ENCODE measurements at regions not wholly inside any gene's neighbourhood (a gene's known extent, or its start where the extent isn't known, plus 50 kb on each side); places are given as distances from the start of the nearest gene placed in this dataset.
A peak's percentile ranks its signal among the peaks of the same experiment; 100 is the strongest.

DNA sequence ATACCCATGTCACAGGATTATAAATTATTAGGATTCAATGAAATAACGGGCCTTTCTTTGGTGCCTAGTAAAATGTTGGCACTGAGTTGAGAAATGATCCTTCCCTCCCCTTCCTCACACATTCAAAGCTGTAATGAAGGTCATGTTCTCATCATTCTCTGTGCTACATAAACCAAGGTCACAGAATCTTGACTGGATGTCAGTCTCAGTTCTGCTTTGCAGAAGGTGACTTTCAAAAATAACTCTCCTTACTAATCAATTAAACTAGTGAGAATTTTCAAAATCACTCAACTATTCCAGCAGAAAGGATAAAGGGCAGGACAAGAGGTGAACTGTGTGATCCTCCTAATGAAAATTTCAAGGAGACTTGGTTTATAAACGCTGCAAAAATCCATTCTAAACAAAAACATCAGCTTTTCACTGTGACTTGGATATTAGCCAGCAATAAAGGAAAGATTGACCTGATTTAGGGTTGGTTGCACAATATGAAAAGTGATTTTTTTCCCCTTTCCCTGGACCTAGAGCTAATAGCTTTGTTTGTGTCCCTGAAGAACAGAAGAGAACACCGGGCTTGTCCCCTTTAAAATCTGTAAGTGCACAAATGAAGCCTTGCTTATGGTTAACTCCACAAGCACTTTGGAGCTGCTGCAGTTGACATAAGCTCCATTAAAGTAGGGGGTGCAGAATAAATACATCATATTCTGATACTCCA, 120.1 kb downstream of the SEC16B start:
- Histone ChIP-seq H3K27me3 (ENCODE audit: insufficient read depth, low read depth, low read length) (no peaks in the 10 kb centered on the region), H3K9me2 (ENCODE audit: insufficient read depth, low read length) (no peaks in the 10 kb centered on the region), H3K9ac (ENCODE audit: low read length) (no peak overlapping the region), H3K27ac (ENCODE audit: low read length) (peak overlapping the region; percentile 50), H3K9me3 (ENCODE audit: low read length) (no peaks in the 10 kb centered on the region), H2AFZ (ENCODE audit: low read depth, low read length) (no peak overlapping the region), H3K4me3 (ENCODE audit: low read length) (peak overlapping the region; percentile 17), H3F3A (ENCODE audit: insufficient read depth, low read length, poor library complexity, severe bottlenecking) (no peaks in the 10 kb centered on the region), H3K4me2 (ENCODE audit: low read length) (no peak overlapping the region), H3K79me2 (replicated peaks; ENCODE audit: insufficient read depth, low read length) (no peaks in the 10 kb centered on the region), H4K20me1 (ENCODE audit: insufficient read depth) (no peaks in the 10 kb centered on the region), H3K36me3 (ENCODE audit: insufficient read depth, low read length) (no peaks in the 10 kb centered on the region)
- no peak for TF ChIP-seq SMC3 (conservative IDR thresholded peaks at IDR 0.05; ENCODE audit: poor library complexity)
- TF ChIP-seq MXI1 (conservative IDR thresholded peaks at IDR 0.05; ENCODE audit: poor library complexity, severe bottlenecking): no peak
- TF ChIP-seq RAD21 (conservative IDR thresholded peaks at IDR 0.05): no peak
- TF ChIP-seq, protein P1, sequence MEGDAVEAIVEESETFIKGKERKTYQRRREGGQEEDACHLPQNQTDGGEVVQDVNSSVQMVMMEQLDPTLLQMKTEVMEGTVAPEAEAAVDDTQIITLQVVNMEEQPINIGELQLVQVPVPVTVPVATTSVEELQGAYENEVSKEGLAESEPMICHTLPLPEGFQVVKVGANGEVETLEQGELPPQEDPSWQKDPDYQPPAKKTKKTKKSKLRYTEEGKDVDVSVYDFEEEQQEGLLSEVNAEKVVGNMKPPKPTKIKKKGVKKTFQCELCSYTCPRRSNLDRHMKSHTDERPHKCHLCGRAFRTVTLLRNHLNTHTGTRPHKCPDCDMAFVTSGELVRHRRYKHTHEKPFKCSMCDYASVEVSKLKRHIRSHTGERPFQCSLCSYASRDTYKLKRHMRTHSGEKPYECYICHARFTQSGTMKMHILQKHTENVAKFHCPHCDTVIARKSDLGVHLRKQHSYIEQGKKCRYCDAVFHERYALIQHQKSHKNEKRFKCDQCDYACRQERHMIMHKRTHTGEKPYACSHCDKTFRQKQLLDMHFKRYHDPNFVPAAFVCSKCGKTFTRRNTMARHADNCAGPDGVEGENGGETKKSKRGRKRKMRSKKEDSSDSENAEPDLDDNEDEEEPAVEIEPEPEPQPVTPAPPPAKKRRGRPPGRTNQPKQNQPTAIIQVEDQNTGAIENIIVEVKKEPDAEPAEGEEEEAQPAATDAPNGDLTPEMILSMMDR (IDR thresholded peaks at IDR 0.05; ENCODE audit: poor library complexity, severe bottlenecking): no peak
- TF ChIP-seq POLR2AphosphoS5 (IDR thresholded peaks at IDR 0.05): no peak
- no peak for TF ChIP-seq EZH2 (IDR thresholded peaks at IDR 0.05; ENCODE audit: borderline replicate concordance, insufficient read depth, low read length, poor library complexity, severe bottlenecking)
- no peak for TF ChIP-seq TAF1 (IDR thresholded peaks at IDR 0.05; ENCODE audit: low read depth)
- no peak for TF ChIP-seq REST (IDR thresholded peaks at IDR 0.05; ENCODE audit: borderline replicate concordance)
- no peak for TF ChIP-seq EP300 (conservative IDR thresholded peaks at IDR 0.05; ENCODE audit: poor library complexity, severe bottlenecking)

DNA sequence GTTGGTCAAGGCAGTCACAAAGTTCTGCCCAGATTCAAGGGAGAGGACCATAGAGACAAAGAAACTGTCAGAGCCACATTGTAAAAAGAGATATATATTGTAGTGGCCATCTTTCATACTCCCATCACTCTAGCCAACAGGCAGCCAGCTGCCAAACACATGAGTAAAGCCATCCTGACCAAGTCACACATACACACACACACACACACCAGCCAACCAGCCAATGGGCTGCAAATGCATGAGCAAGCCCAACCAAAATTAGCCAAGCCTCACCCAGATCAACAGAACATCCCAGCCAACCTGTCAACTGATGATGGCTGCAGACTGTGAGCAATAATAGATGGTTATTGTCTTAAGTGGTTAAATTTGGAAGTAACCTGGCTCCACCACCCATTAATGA, 120.7 kb downstream of the SEC16B start:
- Histone ChIP-seq H3K27ac (ENCODE audit: low read length) (peak overlapping the region; percentile 50), H4K20me1 (ENCODE audit: insufficient read depth) (no peaks in the 10 kb centered on the region), H3K4me2 (ENCODE audit: low read length) (no peak overlapping the region), H3F3A (ENCODE audit: insufficient read depth, low read length, poor library complexity, severe bottlenecking) (no peaks in the 10 kb centered on the region), H3K9me3 (ENCODE audit: low read length) (no peaks in the 10 kb centered on the region), H3K4me3 (ENCODE audit: low read length) (no peak overlapping the region), H3K9ac (ENCODE audit: low read length) (no peak overlapping the region), H3K27me3 (ENCODE audit: insufficient read depth, low read depth, low read length) (no peaks in the 10 kb centered on the region), H3K36me3 (ENCODE audit: insufficient read depth, low read length) (no peaks in the 10 kb centered on the region), H3K9me2 (ENCODE audit: insufficient read depth, low read length) (no peaks in the 10 kb centered on the region), H3K79me2 (replicated peaks; ENCODE audit: insufficient read depth, low read length) (no peaks in the 10 kb centered on the region), H2AFZ (ENCODE audit: low read depth, low read length) (no peak overlapping the region)
- TF ChIP-seq MXI1 (conservative IDR thresholded peaks at IDR 0.05; ENCODE audit: poor library complexity, severe bottlenecking) (no peak), EZH2 (IDR thresholded peaks at IDR 0.05; ENCODE audit: borderline replicate concordance, insufficient read depth, low read length, poor library complexity, severe bottlenecking) (no peak), EP300 (conservative IDR thresholded peaks at IDR 0.05; ENCODE audit: poor library complexity, severe bottlenecking) (no peak), POLR2AphosphoS5 (IDR thresholded peaks at IDR 0.05) (no peak), TAF1 (IDR thresholded peaks at IDR 0.05; ENCODE audit: low read depth) (no peak), SMC3 (conservative IDR thresholded peaks at IDR 0.05; ENCODE audit: poor library complexity) (no peak), RAD21 (conservative IDR thresholded peaks at IDR 0.05) (no peak), REST (IDR thresholded peaks at IDR 0.05; ENCODE audit: borderline replicate concordance) (no peak)
- TF ChIP-seq, protein P1 (IDR thresholded peaks at IDR 0.05; ENCODE audit: poor library complexity, severe bottlenecking): no peak
